H1 (cell line): ENCODE measurements at regions not wholly inside any gene's neighbourhood (a gene's known extent, or its start where the extent isn't known, plus 50 kb on each side); places are given as distances from the start of the nearest gene placed in this dataset.

ENCODE experiments used
- CTCF ChIA-PET: fragments of 300-600 bp; sonication (Branson Sonifier 250); formaldehyde crosslinking; loops from one replicate; lab custom pipeline; 2021; ENCODE audit not compliant: partially characterized antibody; lab: Charles Lee
- POLR2A ChIA-PET: fragments of 300-600 bp; sonication (Branson Sonifier 250); formaldehyde crosslinking; loops from one replicate; lab custom pipeline; 2021; ENCODE audit warnings: inconsistent platforms; ENCODE audit not compliant: partially characterized antibody; lab: Charles Lee
- DNase-seq, 2 experiments: peaks; one replicate each; pipeline versions ENCODE4 v3.0.0 to v3.0.0-alpha.2; 2010 to 2022; ENCODE audit warnings: low spot score in 2 of 2, low read depth in 1 of 2, mixed read lengths in 1 of 2
- FAIRE-seq: peaks from 2 replicates; lab custom pipeline; 2011; peaks lifted over from hg19 to GRCh38; lab: Jason Lieb, UNC
- H2AFZ ChIP-seq: 2 replicates; pipeline ENCODE4 v1.8.1; 2012; ENCODE audit warnings: low read length, inconsistent platforms
- H2AK5ac ChIP-seq: 2 replicates; pipeline ENCODE4 v1.6.1; 2013; ENCODE audit warnings: low read depth, low read length
- H2BK120ac ChIP-seq: replicated peaks from 2 replicates; pipeline ENCODE3; 2013; ENCODE audit warnings: low read depth, low read length, inconsistent platforms
- H2BK12ac ChIP-seq: 2 replicates; pipeline ENCODE4 v1.6.1; 2013; ENCODE audit warnings: low read depth, low read length
- H2BK15ac ChIP-seq: 2 replicates; pipeline ENCODE4 v1.6.1; 2013; ENCODE audit warnings: low read length
- H2BK20ac ChIP-seq: 2 replicates; pipeline ENCODE4 v1.6.1; 2013; ENCODE audit warnings: low read length
- H2BK5ac ChIP-seq: 2 replicates; pipeline ENCODE4 v1.6.1; 2013; ENCODE audit warnings: low read depth, low read length
- H3K14ac ChIP-seq: 2 replicates; pipeline ENCODE4 v1.6.1; 2013; ENCODE audit warnings: inconsistent platforms; ENCODE audit not compliant: insufficient read length
- H3K18ac ChIP-seq: 2 replicates; pipeline ENCODE4 v1.6.1; 2013; ENCODE audit warnings: low read length; ENCODE audit errors: extremely low read depth
- H3K23ac ChIP-seq: 2 replicates; pipeline ENCODE4 v1.6.1; 2013; ENCODE audit warnings: inconsistent platforms; ENCODE audit not compliant: insufficient read length
- H3K23me2 ChIP-seq: 2 replicates; pipeline ENCODE4 v1.6.1; 2013; ENCODE audit warnings: low read depth, low read length
- H3K27ac ChIP-seq: 2 replicates; pipeline ENCODE4 v1.6.1; 2011; ENCODE audit warnings: low read depth, low read length, inconsistent platforms
- H3K27me3 ChIP-seq, 4 experiments: replicated peaks in 1 of 4; 1 replicate in 1 of 4; 2 replicates in 3 of 4; pipeline versions ENCODE4 v1.6.1 to v1.8.1; 2011 to 2013; ENCODE audit warnings: low read length in 3 of 4, mild to moderate bottlenecking in 3 of 4, inconsistent platforms in 2 of 4, mixed read lengths in 2 of 4, moderate library complexity in 1 of 4; ENCODE audit not compliant: control insufficient read depth in 3 of 4, insufficient read depth in 3 of 4; ENCODE audit errors: extremely low read depth in 1 of 4
- H3K36me3 ChIP-seq, 4 experiments: 2 replicates each; pipeline versions ENCODE4 v1.6.1 to v1.8.1; 2011 to 2013; ENCODE audit warnings: mild to moderate bottlenecking in 4 of 4, low read length in 3 of 4, moderate library complexity in 2 of 4, control low read depth in 1 of 4, inconsistent platforms in 1 of 4; ENCODE audit not compliant: insufficient read depth in 4 of 4, control insufficient read depth in 2 of 4
- H3K4ac ChIP-seq: replicated peaks from 2 replicates; pipeline ENCODE3; 2013; ENCODE audit warnings: low read length, low read depth, mixed read lengths, inconsistent platforms; ENCODE audit not compliant: insufficient read length
- H3K4me1 ChIP-seq, 4 experiments: replicated peaks in 1 of 4; 1 replicate in 1 of 4; 2 replicates in 3 of 4; pipeline versions ENCODE4 v1.6.1 to v1.8.1; 2011 to 2013; ENCODE audit warnings: low read length in 3 of 4, inconsistent platforms in 2 of 4, mixed read lengths in 1 of 4; ENCODE audit not compliant: insufficient read depth in 4 of 4, control insufficient read depth in 3 of 4
- H3K4me2 ChIP-seq, 2 experiments: 2 replicates each; pipeline versions ENCODE4 v1.6.1 to v1.8.1; 2011 to 2013; ENCODE audit warnings: low read depth in 2 of 2, low read length in 2 of 2, control low read depth in 1 of 2, inconsistent platforms in 1 of 2, mild to moderate bottlenecking in 1 of 2; ENCODE audit not compliant: insufficient read depth in 1 of 2
- H3K4me3 ChIP-seq, 4 experiments: fragments of 200-600, 300-600 bp in 1 of 4; sonication (generic), shearing (Covaris generic), sonication (Bioruptor Twin) in 1 of 4; 2 replicates each; pipeline versions ENCODE4 v1.5.1 to v1.8.1; 2011 to 2016; ENCODE audit warnings: low read length in 4 of 4, low read depth in 3 of 4, control low read depth in 2 of 4, inconsistent platforms in 2 of 4, mild to moderate bottlenecking in 2 of 4, mixed read lengths in 1 of 4, moderate library complexity in 1 of 4; ENCODE audit not compliant: insufficient read depth in 2 of 4; ENCODE audit errors: extremely low read depth in 1 of 4
- H3K56ac ChIP-seq: replicated peaks from 2 replicates; pipeline ENCODE3; 2013; ENCODE audit warnings: low read depth, mild to moderate bottlenecking, mixed read lengths, low read length, inconsistent platforms; ENCODE audit not compliant: insufficient read length
- H3K79me1 ChIP-seq: 2 replicates; pipeline ENCODE4 v1.6.1; 2013; ENCODE audit warnings: low read depth, low read length, control low read depth
- H3K79me2 ChIP-seq, 2 experiments: 2 replicates each; pipeline versions ENCODE4 v1.6.1 to v1.8.1; 2012 to 2013; ENCODE audit warnings: low read length in 2 of 2, mild to moderate bottlenecking in 2 of 2, inconsistent platforms in 1 of 2; ENCODE audit not compliant: insufficient read depth in 2 of 2, control insufficient read depth in 1 of 2
- H3K9ac ChIP-seq, 4 experiments: replicated peaks in 1 of 4; 1 replicate in 1 of 4; 2 replicates in 3 of 4; pipeline versions ENCODE4 v1.6.1 to v1.8.1; 2011 to 2013; ENCODE audit warnings: low read depth in 3 of 4, low read length in 3 of 4, control low read depth in 2 of 4, mild to moderate bottlenecking in 2 of 4, moderate library complexity in 2 of 4, inconsistent platforms in 1 of 4; ENCODE audit errors: extremely low read depth in 1 of 4
- H3K9me3 ChIP-seq, 2 experiments: 2 replicates each; pipeline versions ENCODE4 v1.6.1 to v1.8.1; 2012 to 2013; ENCODE audit warnings: mild to moderate bottlenecking in 2 of 2, moderate library complexity in 2 of 2, control low read depth in 1 of 2, inconsistent platforms in 1 of 2, low read depth in 1 of 2, low read length in 1 of 2, mixed read lengths in 1 of 2; ENCODE audit not compliant: insufficient read depth in 2 of 2
- H4K20me1 ChIP-seq, 2 experiments: replicated peaks in 1 of 2; 2 replicates each; pipeline versions ENCODE3 to v1.8.1; 2011 to 2013; ENCODE audit warnings: inconsistent platforms in 2 of 2, low read length in 2 of 2, mild to moderate bottlenecking in 1 of 2; ENCODE audit not compliant: insufficient read depth in 2 of 2, control insufficient read depth in 1 of 2
- H4K5ac ChIP-seq: 2 replicates; pipeline ENCODE4 v1.6.1; 2013; ENCODE audit warnings: low read length, low read depth, mixed read lengths, inconsistent platforms; ENCODE audit not compliant: insufficient read length
- H4K8ac ChIP-seq: 2 replicates; pipeline ENCODE4 v1.8.0; 2013; ENCODE audit warnings: mild to moderate bottlenecking, moderate library complexity, low read length, inconsistent platforms; ENCODE audit not compliant: insufficient read depth; ENCODE audit errors: extremely low read depth
- H4K91ac ChIP-seq: replicated peaks from 2 replicates; pipeline ENCODE3; 2013; ENCODE audit warnings: low read length, mixed read lengths, inconsistent platforms; ENCODE audit not compliant: insufficient read length
- BCL11A ChIP-seq, 2 experiments: IDR thresholded peaks; one replicate each; pipeline ENCODE4 v1.6.1; 2011; ENCODE audit warnings: low read depth in 2 of 2, low read length in 2 of 2, mild to moderate bottlenecking in 2 of 2
- CREB1 ChIP-seq: IDR thresholded peaks from 2 replicates; pipeline ENCODE4 v1.6.1; 2012; ENCODE audit warnings: inconsistent platforms
- NRF1 ChIP-seq: IDR thresholded peaks from 2 replicates; pipeline ENCODE4 v1.6.1; 2011; ENCODE audit warnings: mild to moderate bottlenecking, low read depth, low read length, improper control_type of control experiment
- TBP ChIP-seq: IDR thresholded peaks from 2 replicates; pipeline ENCODE4 v1.6.1; 2011; ENCODE audit warnings: low read depth, low read length, improper control_type of control experiment
- TCF12 ChIP-seq: IDR thresholded peaks from 2 replicates; pipeline ENCODE4 v1.6.1; 2011; ENCODE audit warnings: low read depth, mild to moderate bottlenecking, low read length
- TEAD4 ChIP-seq: IDR thresholded peaks from 2 replicates; pipeline ENCODE4 v1.6.1; 2012; ENCODE audit warnings: low read depth, low read length, inconsistent platforms, mixed read lengths

- Histone ChIP-seq H4K8ac (no peak overlapping the region), H3K18ac (no peak overlapping the region), H4K20me1 (no peaks in the 10 kb centered on the region), H3K9ac (no peak overlapping the region), H2AFZ (no peak overlapping the region), H2BK12ac (no peak overlapping the region), H3K9me3 (no peaks in the 10 kb centered on the region), H2BK20ac (no peak overlapping the region), H3K4me2 (no peak overlapping the region), H3K14ac (no peak overlapping the region), H3K4me1 (no peaks in the 10 kb centered on the region)
- CTCF ChIA-PET: no interaction called here
- TF ChIP-seq TEAD4 (no peak), TCF12 (no peak), BCL11A (IDR thresholded peaks at IDR 0.05; ENCODE audit: low read depth in 2 of 2, low read length in 2 of 2) (no peak), CREB1 (no peak), NRF1 (no peak), TBP (no peak)
- TF ChIP-seq, all 59 proteins: peak for 0
- Histone ChIP-seq H3K79me2 (no peaks in the 10 kb centered on the region), H2BK120ac (no peak overlapping the region), H3K27ac (no peak overlapping the region), H4K5ac (no peak overlapping the region), H2BK5ac (no peak overlapping the region), H3K23me2 (no peaks in the 10 kb centered on the region), H3K27me3 (no peaks in the 10 kb centered on the region), H3K36me3 (no peaks in the 10 kb centered on the region), H2AK5ac (no peak overlapping the region), H3K23ac (no peak overlapping the region), H3K79me1 (no peaks in the 10 kb centered on the region), H3K4ac (no peak overlapping the region), H4K91ac (no peak overlapping the region), H2BK15ac (no peak overlapping the region), H3K56ac (no peak overlapping the region), H3K4me3 (no peak overlapping the region)
- DNase-seq (no peak), FAIRE-seq (no peak)
- POLR2A ChIA-PET: no interaction called here
Observed at GRCh38 chr4:85177092-85177491, 210.6 kb upstream of the WDFY3 start.
